Parathyroid adenoma (tissue), 2 donors: ENCODE measurements at regions not wholly inside any gene's neighbourhood (a gene's known extent, or its start where the extent isn't known, plus 50 kb on each side); places are given as distances from the start of the nearest gene placed in this dataset.
"Not testable (repeated sequence)": the region's sequence is repeated elsewhere in the genome, so short reads cannot be mapped to it uniquely, and the experiment has no call there.

Experiments used
- H2AFZ ChIP-seq: fragments of 300-600 bp; sonication (generic); one replicate; pipeline ENCODE4 v1.7.0; 2017; ENCODE audit warnings: antibody characterized with exemption, mild to moderate bottlenecking
- H3K27ac ChIP-seq: fragments of 300-600 bp; sonication (generic); one replicate; pipeline ENCODE4 v1.7.0; 2017
- H3K27me3 ChIP-seq: fragments of 300-600 bp; sonication (generic); one replicate; pipeline ENCODE4 v1.7.0; 2017; ENCODE audit warnings: low read length; ENCODE audit not compliant: control insufficient read depth, insufficient read depth
- H3K36me3 ChIP-seq: fragments of 300-600 bp; sonication (generic); one replicate; pipeline ENCODE4 v1.7.0; 2017; ENCODE audit warnings: low read length; ENCODE audit not compliant: control insufficient read depth, insufficient read depth
- H3K4me1 ChIP-seq: fragments of 300-600 bp; sonication (generic); one replicate; pipeline ENCODE4 v1.7.0; 2017; ENCODE audit warnings: control low read depth
- H3K4me2 ChIP-seq: fragments of 300-600 bp; sonication (generic); one replicate; pipeline ENCODE4 v1.7.0; 2017; ENCODE audit warnings: low read length
- H3K4me3 ChIP-seq: fragments of 300-600 bp; sonication (generic); one replicate; pipeline ENCODE4 v1.7.0; 2017; ENCODE audit warnings: low read depth, low read length
- H3K79me2 ChIP-seq: fragments of 300-600 bp; sonication (generic); one replicate; pipeline ENCODE4 v1.7.0; 2017; ENCODE audit warnings: control low read depth
- H3K9ac ChIP-seq: fragments of 300-600 bp; sonication (generic); one replicate; pipeline ENCODE4 v1.7.0; 2017; ENCODE audit warnings: mild to moderate bottlenecking
- H3K9me3 ChIP-seq: fragments of 300-600 bp; sonication (generic); one replicate; pipeline ENCODE4 v1.7.0; 2017; ENCODE audit warnings: low read length; ENCODE audit not compliant: control insufficient read depth
- CTCF ChIP-seq: fragments of 300-600 bp; sonication (generic); IDR thresholded peaks from one replicate; pipeline ENCODE4 v1.7.0; 2017; ENCODE audit warnings: antibody characterized with exemption, mild to moderate bottlenecking
- donor health status: primary hyperparathyroidism.

- Histone ChIP-seq H3K4me1 (no peaks in the 10 kb centered on the region), H3K9ac (no peak overlapping the region), H3K4me3 (no peak overlapping the region), H3K27me3 (no peaks in the 10 kb centered on the region), H3K79me2 (no peaks in the 10 kb centered on the region), H3K4me2 (no peak overlapping the region), H2AFZ (no peak overlapping the region), H3K9me3 (no peaks in the 10 kb centered on the region), H3K36me3 (no peaks in the 10 kb centered on the region), H3K27ac (no peak overlapping the region)
- no peak for TF ChIP-seq CTCF
Observed at GRCh38 chr1:234780112-234780511, 170.1 kb upstream of the IRF2BP2 start.

DNA sequence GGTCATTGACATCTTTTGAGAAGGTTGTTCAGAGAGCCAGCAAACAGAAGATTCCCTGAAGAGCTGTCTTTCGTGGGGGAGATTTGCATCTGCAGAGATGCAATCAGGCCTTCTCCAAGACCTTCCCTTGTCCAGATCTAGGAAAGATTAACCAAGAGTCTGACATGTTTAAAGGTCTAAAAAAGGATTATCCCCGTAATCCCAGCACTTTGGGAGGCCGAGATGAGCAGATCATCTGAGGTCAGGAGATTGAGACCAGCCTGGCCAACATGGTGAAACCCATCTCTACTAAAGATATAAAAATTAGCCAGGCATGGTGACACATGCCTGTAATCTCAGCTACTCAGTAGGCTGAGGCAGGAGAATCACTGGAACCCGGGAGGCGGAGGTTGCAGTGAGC, 169.6 kb upstream of the IRF2BP2 start:
- not testable (repeated sequence) for H2AFZ ChIP-seq, H3K27me3 ChIP-seq, H3K4me2 ChIP-seq, H3K9ac ChIP-seq, H3K36me3 ChIP-seq, H3K27ac ChIP-seq, H3K4me3 ChIP-seq, H3K79me2 ChIP-seq, H3K4me1 ChIP-seq, H3K9me3 ChIP-seq

DNA sequence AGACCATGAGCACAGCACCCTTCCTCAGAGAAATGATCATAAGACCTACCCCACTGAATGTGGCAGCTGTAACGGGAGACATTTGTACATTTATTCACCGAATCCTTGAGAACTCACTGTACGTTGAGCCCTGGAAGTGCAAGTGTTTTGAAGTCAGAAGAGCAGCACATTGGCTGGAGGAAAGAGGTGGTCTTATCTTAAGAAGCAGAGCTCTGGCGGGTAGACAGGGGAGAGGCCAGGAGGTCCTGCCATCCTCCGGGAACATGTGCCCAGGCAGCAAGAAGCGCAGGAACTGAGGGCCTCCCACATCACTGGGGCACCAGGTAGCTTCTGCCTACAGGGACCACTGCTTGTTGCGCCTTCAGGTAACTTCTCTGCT, 169.2 kb upstream of the IRF2BP2 start:
- no peaks in the 10 kb centered on the region for H3K79me2 ChIP-seq
- H2AFZ ChIP-seq = no peak overlapping the region
- no peak for TF ChIP-seq CTCF
- H3K27me3 ChIP-seq = no peaks in the 10 kb centered on the region
- no peak overlapping the region for H3K27ac ChIP-seq
- H3K4me2 ChIP-seq = no peak overlapping the region
- no peaks in the 10 kb centered on the region for H3K4me1 ChIP-seq
- no peaks in the 10 kb centered on the region for H3K9me3 ChIP-seq
- H3K4me3 ChIP-seq = no peak overlapping the region
- no peaks in the 10 kb centered on the region for H3K36me3 ChIP-seq
- H3K9ac ChIP-seq = no peak overlapping the region

- Histone ChIP-seq H3K4me2 (no peak overlapping the region), H3K4me3 (no peak overlapping the region), H3K27ac (no peak overlapping the region), H3K36me3 (no peaks in the 10 kb centered on the region), H3K9ac (no peak overlapping the region), H3K27me3 (no peaks in the 10 kb centered on the region), H2AFZ (no peak overlapping the region), H3K79me2 (no peaks in the 10 kb centered on the region), H3K4me1 (no peaks in the 10 kb centered on the region), H3K9me3 (no peaks in the 10 kb centered on the region)
- no peak for TF ChIP-seq CTCF
Observed at GRCh38 chr1:234778221-234779159, 168.5 kb upstream of the IRF2BP2 start.

GRCh38 chr1:234777856-234778220, 167.9 kb upstream of the IRF2BP2 start:
- Histone ChIP-seq H3K9me3 (no peaks in the 10 kb centered on the region), H3K9ac (no peak overlapping the region), H3K79me2 (no peaks in the 10 kb centered on the region), H3K27ac (no peak overlapping the region), H3K4me2 (no peak overlapping the region), H2AFZ (no peak overlapping the region), H3K36me3 (no peaks in the 10 kb centered on the region), H3K4me3 (no peak overlapping the region), H3K27me3 (no peaks in the 10 kb centered on the region), H3K4me1 (no peaks in the 10 kb centered on the region)
- no peak for TF ChIP-seq CTCF
